Right lobe of liver (tissue), 6 donors: ENCODE measurements at regions not wholly inside any gene's neighbourhood (a gene's known extent, or its start where the extent isn't known, plus 50 kb on each side); places are given as distances from the start of the nearest gene placed in this dataset.

Source experiments
- ATAC-seq, 4 donors: fragments of 200-7000 bp; cut with Tn5 transposase; one replicate each; pipeline ENCODE4 v1.9.1; 2020; ENCODE audit warnings: mild to moderate bottlenecking in 4 of 4, moderate library complexity in 4 of 4
- DNase-seq, 3 donors: peaks; one replicate each; pipeline ENCODE4 v3.0.0-alpha.2; 2020
- H3K27ac ChIP-seq, 3 donors: fragments of 200-600 bp; one replicate each; pipeline ENCODE4 v1.8.0; 2022
- H3K27me3 ChIP-seq, 2 donors: fragments of 200-600 bp; one replicate each; pipeline ENCODE4 v1.8.0; 2022
- H3K36me3 ChIP-seq, 4 donors: fragments of 200-600 bp; sonication (generic) in 1 of 4; one replicate each; pipeline versions ENCODE4 v1.5.1 to v1.8.0; 2017 to 2022; ENCODE audit warnings: control low read depth in 1 of 4
- H3K4me1 ChIP-seq, 4 donors: fragments of 200-600 bp; sonication (generic) in 1 of 4; one replicate each; pipeline versions ENCODE4 v1.5.1 to v1.8.0; 2017 to 2022; ENCODE audit warnings: control low read depth in 1 of 4
- H3K4me3 ChIP-seq, 3 donors: fragments of 200-600 bp; one replicate each; pipeline ENCODE4 v1.8.0; 2022
- H3K9me3 ChIP-seq, 4 donors: fragments of 200-600 bp; sonication (generic) in 1 of 4; one replicate each; pipeline versions ENCODE4 v1.5.1 to v1.8.0; 2017 to 2022; ENCODE audit warnings: control low read depth in 1 of 4
- CTCF ChIP-seq, 4 donors: fragments of 200-600 bp in 3 of 4; fragments of 450-650 bp in 1 of 4; IDR thresholded peaks; one replicate each; pipeline versions ENCODE4 v1.5.1 to v1.8.0; 2016 to 2022; ENCODE audit warnings: antibody characterized with exemption in 4 of 4, mild to moderate bottlenecking in 2 of 4
- POLR2A ChIP-seq: fragments of 450-650 bp; IDR thresholded peaks from one replicate; pipeline ENCODE4 v1.6.1; 2017; ENCODE audit warnings: antibody characterized with exemption, mild to moderate bottlenecking
- WGBS: methylation state at CpG from one replicate; pipeline ENCODE4 v1.1.6; 2018; ENCODE audit warnings: low coverage, low lambda C conversion rate; ENCODE audit not compliant: insufficient coverage; ENCODE audit errors: missing lambda C conversion rate; 5-methylcytosine and 5-hydroxymethylcytosine counted together
- intact Hi-C, 2 donors: fragments of 100-400 bp; cut with DNase I; formaldehyde crosslinking; loops; one replicate each; pipeline versions ENCODE4 v1.11.2 to v1.14.1; 2022
- donor health status: DM: no; HTN: yes; CAD: no.
- donor health status: DM: no; HTN: no; CAD: no.
- donor health status: DM: no; HTN: no; CAD: no.
- donor health status: DM: no; HTN: yes; CAD: no.
- donor health status: DM: no; HTN: yes; CAD: no.

DNA sequence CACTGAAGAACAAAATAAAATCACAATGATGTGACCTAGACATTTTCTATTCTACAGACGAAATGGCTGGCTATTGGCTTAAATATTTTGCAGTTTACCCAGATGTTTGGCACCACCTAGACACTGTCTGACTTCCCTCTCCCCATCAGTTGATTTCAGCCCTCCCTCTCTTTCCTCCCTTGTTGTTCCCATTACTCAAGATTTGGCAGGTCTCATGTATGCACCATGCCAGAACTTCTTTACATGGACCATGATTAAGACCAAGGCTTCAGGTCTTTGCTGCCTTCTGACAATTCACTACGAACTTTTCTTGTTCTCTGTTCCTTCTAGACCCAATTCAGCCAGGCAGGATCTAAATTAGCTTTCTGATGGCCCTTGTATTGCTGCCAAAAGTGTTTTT is 66.6 kb upstream of the GDNF start:
- intact Hi-C loops = no loop called here
- Histone ChIP-seq H3K9me3 (no peaks in the 10 kb centered on the region), H3K27me3 (no peaks in the 10 kb centered on the region), H3K36me3 (no peaks in the 10 kb centered on the region), H3K27ac (no peak overlapping the region), H3K4me1 (no peaks in the 10 kb centered on the region), H3K4me3 (no peak overlapping the region)
- DNase-seq (no peak), ATAC-seq (no peak)
- TF ChIP-seq POLR2A (no peak), CTCF (IDR thresholded peaks at IDR 0.05) (no peak)
- WGBS = 50% methylated on average over 2 of the region's 2 CpGs

DNA sequence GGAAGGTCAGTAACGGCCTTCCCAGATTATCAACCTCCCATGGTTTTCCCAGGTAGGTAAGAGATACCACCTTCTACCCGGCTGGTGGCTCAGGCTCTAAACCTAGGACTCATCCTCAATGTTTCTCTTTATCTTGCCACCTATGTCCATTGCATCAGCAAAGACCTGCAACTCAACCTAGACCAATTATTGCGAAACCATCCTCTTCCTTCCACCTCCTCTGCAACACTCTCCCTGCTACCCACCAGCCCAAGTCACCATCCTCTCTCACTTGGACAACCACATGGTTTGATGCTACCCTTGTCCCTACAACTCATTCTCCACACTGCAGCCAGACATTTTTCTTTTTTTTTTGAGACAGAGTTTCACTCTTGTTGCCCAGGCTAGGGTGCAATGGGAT is 65.4 kb upstream of the GDNF start:
- H3K27me3 ChIP-seq = no peaks in the 10 kb centered on the region
- ATAC-seq (no peak), DNase-seq (no peak)
- TF ChIP-seq CTCF (IDR thresholded peaks at IDR 0.05) = no peak
- TF ChIP-seq POLR2A = no peak
- H3K36me3 ChIP-seq = no peaks in the 10 kb centered on the region
- no peak overlapping the region for H3K27ac ChIP-seq
- 83% methylated on average over 3 of the region's 3 CpGs for WGBS
- H3K4me1 ChIP-seq = no peaks in the 10 kb centered on the region
- no peak overlapping the region for H3K4me3 ChIP-seq
- H3K9me3 ChIP-seq = no peaks in the 10 kb centered on the region
- intact Hi-C loops = no loop called here

DNA sequence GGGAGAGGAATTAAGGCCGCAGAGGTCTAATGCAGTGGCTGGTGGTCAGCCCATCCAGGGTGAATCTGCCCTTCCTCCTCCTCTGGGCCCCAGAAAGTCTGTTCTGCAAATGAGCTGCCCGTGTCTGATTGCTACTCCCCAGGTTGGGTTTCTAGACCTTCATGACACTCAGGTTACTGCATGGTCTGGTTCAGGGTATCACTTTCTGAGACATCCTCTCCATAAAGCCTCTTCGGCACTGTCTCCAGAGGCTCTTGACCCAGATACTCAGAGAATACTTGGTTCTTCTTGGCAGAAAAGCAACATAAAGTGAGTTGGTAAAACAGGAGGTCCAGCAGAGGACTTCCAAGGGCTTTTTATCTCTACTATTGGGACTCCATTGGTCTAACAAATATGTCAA is 62.5 kb upstream of the GDNF start:
- TF ChIP-seq CTCF (IDR thresholded peaks at IDR 0.05) (no peak), POLR2A (no peak)
- 86% methylated on average over 1 of the region's 3 CpGs for WGBS
- DNase-seq (no peak), ATAC-seq (no peak)
- Histone ChIP-seq H3K4me1 (no peaks in the 10 kb centered on the region), H3K9me3 (no peaks in the 10 kb centered on the region), H3K36me3 (no peaks in the 10 kb centered on the region), H3K27me3 (no peaks in the 10 kb centered on the region), H3K4me3 (no peak overlapping the region), H3K27ac (no peak overlapping the region)
- intact Hi-C loops = no loop called here

GRCh38 chr5:37900692-37901091 is 60.9 kb upstream of the GDNF start:
- Histone ChIP-seq H3K36me3 (no peaks in the 10 kb centered on the region), H3K4me1 (no peaks in the 10 kb centered on the region), H3K27ac (no peak overlapping the region), H3K9me3 (no peaks in the 10 kb centered on the region), H3K27me3 (no peaks in the 10 kb centered on the region), H3K4me3 (no peak overlapping the region)
- intact Hi-C loops = no loop called here
- TF ChIP-seq POLR2A (no peak), CTCF (IDR thresholded peaks at IDR 0.05) (peak in 3 of 4 donors; percentile 9 to 41 (median 28))
- WGBS = 0% methylated on average over 1 of the region's 1 CpG
- peak; percentile 56 to 84 (median 73) for DNase-seq
- peak; percentile 80 to 98 (median 90) for ATAC-seq

- H3K27ac ChIP-seq = no peak overlapping the region
- intact Hi-C loops = no loop called here
- no CpG with 5 or more reads among the region's 1 CpG for WGBS
- no peaks in the 10 kb centered on the region for H3K36me3 ChIP-seq
- no peaks in the 10 kb centered on the region for H3K9me3 ChIP-seq
- no peaks in the 10 kb centered on the region for H3K27me3 ChIP-seq
- DNase-seq (no peak), ATAC-seq (no peak)
- no peaks in the 10 kb centered on the region for H3K4me1 ChIP-seq
- no peak overlapping the region for H3K4me3 ChIP-seq
- TF ChIP-seq POLR2A = no peak
- no peak for TF ChIP-seq CTCF (IDR thresholded peaks at IDR 0.05)
Observed at GRCh38 chr5:37899037-37899436, 59.2 kb upstream of the GDNF start.
